ENCODE measurements at regions not wholly inside any gene's neighbourhood (a gene's known extent, or its start where the extent isn't known, plus 50 kb on each side); places are given as distances from the start of the nearest gene placed in this dataset.

DNA sequence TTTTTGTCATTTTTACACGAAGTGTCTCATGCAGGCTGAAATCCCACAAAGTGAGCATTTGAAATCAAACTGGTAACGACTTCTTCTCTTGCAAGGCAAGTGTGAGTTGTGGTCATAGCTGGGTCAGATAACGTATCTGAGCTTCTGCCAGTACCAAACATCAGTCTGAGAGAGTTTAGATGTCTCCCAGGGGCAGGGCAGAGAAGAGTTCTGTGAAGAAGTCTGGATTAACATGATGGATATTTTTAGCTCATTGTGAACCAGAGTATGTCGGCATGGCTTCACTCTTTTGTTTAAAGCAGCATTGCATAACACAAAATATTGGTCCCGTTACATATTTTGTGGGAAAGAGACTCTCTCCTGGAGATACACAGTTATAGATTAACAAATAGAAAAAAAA is 655.5 kb upstream of the KLHL29 start:
- TF ChIP-seq SMC3 (IDR thresholded peaks at IDR 0.05; ENCODE audit: low read length) (no peak), BRCA1 (CRISPR knock-in tag; IDR thresholded peaks at IDR 0.05) (no peak), TOPORS (CRISPR knock-in tag; IDR thresholded peaks at IDR 0.05) (no peak), E2F5 (CRISPR knock-in tag; conservative IDR thresholded peaks at IDR 0.05) (no peak), MAFK (conservative IDR thresholded peaks at IDR 0.05 in 1 of 2, IDR thresholded peaks at IDR 0.05 in 1 of 2; ENCODE audit: low read length in 2 of 2) (no peak), SMAD3 (CRISPR knock-in tag; IDR thresholded peaks at IDR 0.05) (no peak), POLR2AphosphoS2 (IDR thresholded peaks at IDR 0.05; ENCODE audit: low read depth, low read length) (no peak), MAX (IDR thresholded peaks at IDR 0.05) (no peak), ZNF878 (CRISPR knock-in tag; IDR thresholded peaks at IDR 0.05) (no peak), NONO (IDR thresholded peaks at IDR 0.05) (no peak), NONO (CRISPR knock-in tag; conservative IDR thresholded peaks at IDR 0.05) (no peak), POLR2A (IDR thresholded peaks at IDR 0.05; ENCODE audit: insufficient read depth in 1 of 2, low read depth in 2 of 2, low read length in 2 of 2) (no peak), ZNF709 (CRISPR knock-in tag; IDR thresholded peaks at IDR 0.05) (no peak)
- TF ChIP-seq, protein P1, sequence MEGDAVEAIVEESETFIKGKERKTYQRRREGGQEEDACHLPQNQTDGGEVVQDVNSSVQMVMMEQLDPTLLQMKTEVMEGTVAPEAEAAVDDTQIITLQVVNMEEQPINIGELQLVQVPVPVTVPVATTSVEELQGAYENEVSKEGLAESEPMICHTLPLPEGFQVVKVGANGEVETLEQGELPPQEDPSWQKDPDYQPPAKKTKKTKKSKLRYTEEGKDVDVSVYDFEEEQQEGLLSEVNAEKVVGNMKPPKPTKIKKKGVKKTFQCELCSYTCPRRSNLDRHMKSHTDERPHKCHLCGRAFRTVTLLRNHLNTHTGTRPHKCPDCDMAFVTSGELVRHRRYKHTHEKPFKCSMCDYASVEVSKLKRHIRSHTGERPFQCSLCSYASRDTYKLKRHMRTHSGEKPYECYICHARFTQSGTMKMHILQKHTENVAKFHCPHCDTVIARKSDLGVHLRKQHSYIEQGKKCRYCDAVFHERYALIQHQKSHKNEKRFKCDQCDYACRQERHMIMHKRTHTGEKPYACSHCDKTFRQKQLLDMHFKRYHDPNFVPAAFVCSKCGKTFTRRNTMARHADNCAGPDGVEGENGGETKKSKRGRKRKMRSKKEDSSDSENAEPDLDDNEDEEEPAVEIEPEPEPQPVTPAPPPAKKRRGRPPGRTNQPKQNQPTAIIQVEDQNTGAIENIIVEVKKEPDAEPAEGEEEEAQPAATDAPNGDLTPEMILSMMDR (CRISPR knock-in tag; IDR thresholded peaks at IDR 0.05), result no peak

Data from HepG2 (cell line).